ENCODE measurements at regions not wholly inside any gene's neighbourhood (a gene's known extent, or its start where the extent isn't known, plus 50 kb on each side); places are given as distances from the start of the nearest gene placed in this dataset.

DNA sequence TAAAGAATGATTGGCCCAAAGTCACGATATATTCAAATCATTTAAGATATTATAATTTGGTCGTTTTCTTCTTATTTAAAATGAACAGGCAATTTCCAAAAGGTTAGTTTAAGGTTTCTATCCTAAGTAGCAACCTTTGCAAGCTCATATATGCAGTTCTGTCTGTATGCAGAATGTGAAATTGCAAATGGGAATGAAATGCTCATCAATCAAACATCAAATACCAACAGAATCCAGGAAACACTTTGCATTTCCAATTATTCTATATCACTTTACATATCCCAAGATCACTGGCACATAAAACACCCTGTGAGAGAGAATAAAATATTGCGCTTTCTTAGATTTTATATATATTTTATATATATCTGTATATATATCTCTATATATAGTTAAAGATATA is 237.3 kb downstream of the NRIP1 start:
- Histone ChIP-seq H3K4me3 (no peak overlapping the region), H3K4me1 (no peaks in the 10 kb centered on the region), H3K27ac (no peak overlapping the region), H3K36me3 (no peaks in the 10 kb centered on the region), H3K9me3 (no peaks in the 10 kb centered on the region), H3K27me3 (no peaks in the 10 kb centered on the region)
- TF ChIP-seq, protein P1, sequence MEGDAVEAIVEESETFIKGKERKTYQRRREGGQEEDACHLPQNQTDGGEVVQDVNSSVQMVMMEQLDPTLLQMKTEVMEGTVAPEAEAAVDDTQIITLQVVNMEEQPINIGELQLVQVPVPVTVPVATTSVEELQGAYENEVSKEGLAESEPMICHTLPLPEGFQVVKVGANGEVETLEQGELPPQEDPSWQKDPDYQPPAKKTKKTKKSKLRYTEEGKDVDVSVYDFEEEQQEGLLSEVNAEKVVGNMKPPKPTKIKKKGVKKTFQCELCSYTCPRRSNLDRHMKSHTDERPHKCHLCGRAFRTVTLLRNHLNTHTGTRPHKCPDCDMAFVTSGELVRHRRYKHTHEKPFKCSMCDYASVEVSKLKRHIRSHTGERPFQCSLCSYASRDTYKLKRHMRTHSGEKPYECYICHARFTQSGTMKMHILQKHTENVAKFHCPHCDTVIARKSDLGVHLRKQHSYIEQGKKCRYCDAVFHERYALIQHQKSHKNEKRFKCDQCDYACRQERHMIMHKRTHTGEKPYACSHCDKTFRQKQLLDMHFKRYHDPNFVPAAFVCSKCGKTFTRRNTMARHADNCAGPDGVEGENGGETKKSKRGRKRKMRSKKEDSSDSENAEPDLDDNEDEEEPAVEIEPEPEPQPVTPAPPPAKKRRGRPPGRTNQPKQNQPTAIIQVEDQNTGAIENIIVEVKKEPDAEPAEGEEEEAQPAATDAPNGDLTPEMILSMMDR (IDR thresholded peaks at IDR 0.05): no peak
- TF ChIP-seq POLR2A (IDR thresholded peaks at IDR 0.05): no peak
- WGBS, 2 donors: 77 to 88% methylated on average over 3 of the region's 3 CpGs
- intact Hi-C loops (cut with DNase I): no loop called here
- DNase-seq: no peak

DNA sequence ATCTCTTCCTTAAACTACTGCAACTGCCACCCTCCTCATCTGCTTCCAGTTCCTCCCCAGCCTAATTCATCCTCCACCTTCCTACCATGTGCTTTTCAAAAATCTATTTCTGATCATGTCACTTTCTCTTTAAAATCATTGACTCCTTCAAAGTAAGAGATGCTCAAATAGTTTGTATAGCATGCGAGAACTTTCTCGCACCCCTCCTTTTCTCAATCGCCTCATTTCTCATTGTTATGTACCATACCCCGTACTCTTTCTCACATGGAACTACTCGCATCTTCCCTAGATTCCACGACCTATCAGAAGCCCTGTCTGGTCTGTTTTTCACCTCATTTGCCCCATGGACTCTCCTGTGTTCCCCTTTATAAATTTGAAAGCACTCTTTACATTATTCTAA is 238.2 kb downstream of the NRIP1 start:
- intact Hi-C loops (cut with DNase I): no loop called here
- DNase-seq: no peak
- H3K9me3 ChIP-seq: no peaks in the 10 kb centered on the region
- H3K27me3 ChIP-seq: no peaks in the 10 kb centered on the region
- TF ChIP-seq, protein P1 (IDR thresholded peaks at IDR 0.05): no peak
- TF ChIP-seq POLR2A (IDR thresholded peaks at IDR 0.05): no peak
- no peaks in the 10 kb centered on the region for H3K4me1 ChIP-seq
- no peak overlapping the region for H3K4me3 ChIP-seq
- no peaks in the 10 kb centered on the region for H3K36me3 ChIP-seq
- no peak overlapping the region for H3K27ac ChIP-seq
- 88% methylated on average over 6 of the region's 6 CpGs for WGBS, 2 donors

DNA sequence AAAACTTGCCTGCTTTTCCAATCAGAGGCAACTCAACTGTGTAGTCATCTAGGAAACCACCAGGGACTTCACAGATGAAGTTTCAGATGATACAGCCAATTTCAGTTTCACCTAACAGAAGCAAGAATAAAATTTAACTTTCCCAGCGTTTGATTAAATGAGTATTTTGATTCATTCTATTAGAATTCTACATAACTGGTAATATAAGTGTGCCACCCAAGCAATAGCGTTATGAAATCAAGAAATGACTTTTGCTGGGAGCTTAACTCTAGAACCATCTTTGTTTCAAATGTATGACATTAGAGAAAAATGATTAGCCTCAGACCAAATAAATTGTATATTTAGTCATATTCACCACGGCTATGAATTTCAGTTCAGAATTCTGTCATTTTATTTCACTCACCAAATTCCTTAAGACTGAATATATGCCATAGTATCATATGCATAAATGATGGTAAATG is 239.3 kb downstream of the NRIP1 start:
- no peaks in the 10 kb centered on the region for H3K9me3 ChIP-seq
- intact Hi-C loops (cut with DNase I): no loop called here
- H3K36me3 ChIP-seq: no peaks in the 10 kb centered on the region
- DNase-seq: no peak
- no peaks in the 10 kb centered on the region for H3K27me3 ChIP-seq
- no peaks in the 10 kb centered on the region for H3K4me1 ChIP-seq
- WGBS, 2 donors: 60 to 79% methylated on average over 3 of the region's 3 CpGs
- no peak overlapping the region for H3K4me3 ChIP-seq
- TF ChIP-seq, protein P1 (IDR thresholded peaks at IDR 0.05): no peak
- TF ChIP-seq POLR2A (IDR thresholded peaks at IDR 0.05): no peak
- no peak overlapping the region for H3K27ac ChIP-seq

DNA sequence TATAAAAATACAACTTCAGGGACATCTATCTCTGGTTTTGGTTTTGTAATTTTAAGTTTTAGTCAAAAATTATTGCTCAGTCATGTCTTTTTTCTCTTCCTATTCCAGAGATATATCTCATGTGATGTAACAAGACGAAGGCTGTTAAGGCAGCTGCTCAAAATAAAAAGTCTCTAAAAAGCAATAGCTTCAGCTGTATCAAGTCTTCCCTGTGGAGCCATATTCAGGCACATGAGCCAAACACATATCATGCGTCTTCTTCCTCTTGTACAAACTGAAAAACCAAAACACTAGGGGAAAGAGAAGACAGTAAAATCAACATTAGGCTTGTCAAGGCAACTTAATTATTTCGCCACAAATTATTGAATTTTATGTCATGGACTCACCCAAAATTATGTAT is 240.7 kb downstream of the NRIP1 start:
- H3K4me1 ChIP-seq: no peaks in the 10 kb centered on the region
- H3K4me3 ChIP-seq: no peak overlapping the region
- H3K27me3 ChIP-seq: no peaks in the 10 kb centered on the region
- no peak for DNase-seq
- H3K36me3 ChIP-seq: no peaks in the 10 kb centered on the region
- 91 to 92% methylated on average over 3 of the region's 3 CpGs for WGBS, 2 donors
- H3K27ac ChIP-seq: no peak overlapping the region
- H3K9me3 ChIP-seq: no peaks in the 10 kb centered on the region
- intact Hi-C loops (cut with DNase I): no loop called here
- TF ChIP-seq, protein P1 (IDR thresholded peaks at IDR 0.05): no peak

DNA sequence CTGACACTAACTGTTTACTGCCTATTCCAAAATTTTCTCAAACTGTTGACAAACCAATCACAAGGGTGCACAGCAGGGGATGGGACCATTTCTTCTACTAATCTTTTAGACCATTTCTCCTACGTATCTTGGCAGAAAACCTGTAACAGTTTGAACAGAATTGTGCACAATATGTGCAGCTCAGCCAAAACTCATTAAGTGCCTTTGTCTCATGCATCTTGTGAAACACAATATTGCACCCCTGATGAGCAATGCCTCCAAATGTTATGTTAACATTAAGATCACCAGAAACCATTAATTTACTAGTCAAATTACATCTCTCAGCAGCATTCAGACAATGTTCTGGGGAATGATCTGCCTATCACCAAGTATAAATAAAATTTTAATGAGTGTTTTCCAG is 247.5 kb downstream of the NRIP1 start:
- 44 to 52% methylated on average over 1 of the region's 1 CpG for WGBS, 2 donors
- DNase-seq: no peak

More for the DNA sequence above, 247.5 kb downstream of the NRIP1 start:
- Histone ChIP-seq H3K27me3 (no peaks in the 10 kb centered on the region), H3K9me3 (peaks cover 0 to 5% (median 0%) of the 10 kb centered on the region in 3 donors), H3K4me1 (no peaks in the 10 kb centered on the region), H3K36me3 (no peaks in the 10 kb centered on the region), H3K4me3 (no peak overlapping the region), H3K27ac (no peak overlapping the region)
- intact Hi-C loops (cut with DNase I): no loop called here
- TF ChIP-seq, protein P1 (IDR thresholded peaks at IDR 0.05): no peak
- TF ChIP-seq POLR2A (IDR thresholded peaks at IDR 0.05): no peak
